Testis (tissue), 2 donors: ENCODE measurements at regions not wholly inside any gene's neighbourhood (a gene's known extent, or its start where the extent isn't known, plus 50 kb on each side); places are given as distances from the start of the nearest gene placed in this dataset.

Experiments used
- DNase-seq: peaks from one replicate; pipeline ENCODE4 v3.0.0-alpha.2; 2019
- H3K27ac ChIP-seq, 2 donors: fragments of 200-600 bp; sonication (generic); one replicate each; pipeline ENCODE4 v1.5.1; 2019
- H3K27me3 ChIP-seq: fragments of 200-600 bp; sonication (generic); one replicate; pipeline ENCODE4 v1.5.1; 2019
- H3K36me3 ChIP-seq: fragments of 200-600 bp; sonication (generic); one replicate; pipeline ENCODE4 v1.5.1; 2017; ENCODE audit warnings: low read depth; ENCODE audit errors: missing control alignments
- H3K4me1 ChIP-seq: fragments of 200-600 bp; sonication (generic); one replicate; pipeline ENCODE4 v1.5.1; 2019
- H3K4me3 ChIP-seq, 2 donors: fragments of 200-600 bp; sonication (generic); one replicate each; pipeline ENCODE4 v1.5.1; 2017 to 2019
- H3K9me3 ChIP-seq: fragments of 200-600 bp; sonication (generic); one replicate; pipeline ENCODE4 v1.5.1; 2017
- POLR2A ChIP-seq: fragments of 450-650 bp; IDR thresholded peaks from one replicate; pipeline ENCODE4 v1.6.1; 2017; ENCODE audit warnings: antibody characterized with exemption, mild to moderate bottlenecking, moderate library complexity
- WGBS, 2 donors: methylation state at CpG; one replicate each; pipeline ENCODE4 v1.1.5; 2018; 5-methylcytosine and 5-hydroxymethylcytosine counted together
- intact Hi-C: fragments of 100-400 bp; cut with DNase I; formaldehyde crosslinking; loops from one replicate; pipeline ENCODE4 v1.15.1; 2023; ENCODE audit warnings: low total_unique reads
- TF ChIP-seq, protein P1 (sequence below), 3 experiments: fragments of 450-650 bp in 2 of 3; fragments of 200-600 bp in 1 of 3; sonication (generic) in 1 of 3; IDR thresholded peaks; one replicate each; pipeline ENCODE4 v1.5.1; 2016 to 2019; ENCODE audit warnings: antibody characterized with exemption in 3 of 3, mild to moderate bottlenecking in 2 of 3, moderate library complexity in 1 of 3

DNA sequence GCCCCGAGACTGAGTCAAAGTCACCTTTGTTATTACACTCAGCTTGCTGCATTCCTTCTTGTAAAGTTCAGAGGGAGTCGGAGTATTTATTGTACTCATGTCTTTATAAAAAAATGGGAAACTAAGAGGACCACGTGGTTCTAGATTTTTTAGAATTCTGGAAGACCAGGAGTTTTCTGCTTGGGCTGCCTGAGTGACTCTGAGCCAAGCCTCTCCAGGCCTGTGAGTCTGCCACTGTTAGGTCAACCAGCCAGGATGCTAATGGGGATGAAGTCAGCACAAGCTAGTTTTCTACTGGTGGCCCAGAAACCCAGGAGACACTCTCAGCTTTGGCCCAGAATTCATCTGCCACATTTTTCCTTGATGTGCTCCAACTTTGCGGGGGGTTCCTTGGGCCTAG lies 453.5 kb upstream of the SULF2 start:
- 40 to 66% methylated on average over 4 of the region's 4 CpGs for WGBS, 2 donors

DNA sequence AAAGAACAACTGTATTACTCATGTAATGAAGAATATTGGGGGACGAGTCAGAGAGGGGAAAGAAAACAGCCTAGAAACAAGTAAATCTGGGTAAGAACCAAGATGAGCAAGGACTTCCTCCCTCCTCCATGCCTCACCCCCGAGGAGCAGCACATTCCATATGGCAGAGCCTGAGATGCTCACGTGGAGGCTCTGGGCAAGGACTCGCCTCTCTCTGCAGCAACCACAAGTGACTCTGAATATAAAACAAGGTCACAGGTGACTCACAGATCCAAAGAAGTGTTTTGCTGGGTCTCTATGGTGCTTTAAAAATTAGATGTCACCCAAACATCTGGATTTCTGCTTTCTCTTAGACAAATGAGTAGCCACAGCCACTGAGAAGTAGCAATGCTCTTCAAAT lies 453.0 kb upstream of the SULF2 start:
- no peak for DNase-seq
- no peaks in the 10 kb centered on the region for H3K4me1 ChIP-seq
- H3K27ac ChIP-seq = no peak overlapping the region
- no peak for TF ChIP-seq POLR2A
- no peak overlapping the region for H3K4me3 ChIP-seq
- intact Hi-C loops = no loop called here
- WGBS, 2 donors = 59 to 68% methylated on average over 4 of the region's 4 CpGs
- no peaks in the 10 kb centered on the region for H3K9me3 ChIP-seq
- no peaks in the 10 kb centered on the region for H3K27me3 ChIP-seq
- no peaks in the 10 kb centered on the region for H3K36me3 ChIP-seq

More for the DNA sequence above, 453.5 kb upstream of the SULF2 start:
- TF ChIP-seq POLR2A = no peak
- TF ChIP-seq, protein P1, sequence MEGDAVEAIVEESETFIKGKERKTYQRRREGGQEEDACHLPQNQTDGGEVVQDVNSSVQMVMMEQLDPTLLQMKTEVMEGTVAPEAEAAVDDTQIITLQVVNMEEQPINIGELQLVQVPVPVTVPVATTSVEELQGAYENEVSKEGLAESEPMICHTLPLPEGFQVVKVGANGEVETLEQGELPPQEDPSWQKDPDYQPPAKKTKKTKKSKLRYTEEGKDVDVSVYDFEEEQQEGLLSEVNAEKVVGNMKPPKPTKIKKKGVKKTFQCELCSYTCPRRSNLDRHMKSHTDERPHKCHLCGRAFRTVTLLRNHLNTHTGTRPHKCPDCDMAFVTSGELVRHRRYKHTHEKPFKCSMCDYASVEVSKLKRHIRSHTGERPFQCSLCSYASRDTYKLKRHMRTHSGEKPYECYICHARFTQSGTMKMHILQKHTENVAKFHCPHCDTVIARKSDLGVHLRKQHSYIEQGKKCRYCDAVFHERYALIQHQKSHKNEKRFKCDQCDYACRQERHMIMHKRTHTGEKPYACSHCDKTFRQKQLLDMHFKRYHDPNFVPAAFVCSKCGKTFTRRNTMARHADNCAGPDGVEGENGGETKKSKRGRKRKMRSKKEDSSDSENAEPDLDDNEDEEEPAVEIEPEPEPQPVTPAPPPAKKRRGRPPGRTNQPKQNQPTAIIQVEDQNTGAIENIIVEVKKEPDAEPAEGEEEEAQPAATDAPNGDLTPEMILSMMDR (IDR thresholded peaks at IDR 0.05) = no peak
- Histone ChIP-seq H3K27me3 (no peaks in the 10 kb centered on the region), H3K27ac (no peak overlapping the region), H3K36me3 (no peaks in the 10 kb centered on the region), H3K9me3 (no peaks in the 10 kb centered on the region), H3K4me1 (no peaks in the 10 kb centered on the region), H3K4me3 (no peak overlapping the region)
- intact Hi-C loops = no loop called here
- DNase-seq = peak; percentile 26

- no peak for TF ChIP-seq POLR2A
- TF ChIP-seq, protein P1 (IDR thresholded peaks at IDR 0.05) = no peak
- no peaks in the 10 kb centered on the region for H3K27me3 ChIP-seq
- no peaks in the 10 kb centered on the region for H3K9me3 ChIP-seq
- H3K4me3 ChIP-seq = no peak overlapping the region
- H3K27ac ChIP-seq = no peak overlapping the region
- DNase-seq = no peak
- WGBS, 2 donors = 59 to 69% methylated on average over 10 of the region's 10 CpGs
- no peaks in the 10 kb centered on the region for H3K4me1 ChIP-seq
- intact Hi-C loops = no loop called here
- H3K36me3 ChIP-seq = no peaks in the 10 kb centered on the region
Observed at GRCh38 chr20:48236000-48236970, 451.0 kb upstream of the SULF2 start.

- Histone ChIP-seq H3K36me3 (no peaks in the 10 kb centered on the region), H3K9me3 (no peaks in the 10 kb centered on the region), H3K27ac (no peak overlapping the region), H3K4me3 (no peak overlapping the region), H3K4me1 (no peaks in the 10 kb centered on the region), H3K27me3 (no peaks in the 10 kb centered on the region)
- intact Hi-C loops = no loop called here
- no peak for DNase-seq
- WGBS, 2 donors = 87 to 92% methylated on average over 6 of the region's 6 CpGs
- no peak for TF ChIP-seq POLR2A
- TF ChIP-seq, protein P1 (IDR thresholded peaks at IDR 0.05) = no peak
Observed at GRCh38 chr20:48234951-48235350, 449.7 kb upstream of the SULF2 start.

DNA sequence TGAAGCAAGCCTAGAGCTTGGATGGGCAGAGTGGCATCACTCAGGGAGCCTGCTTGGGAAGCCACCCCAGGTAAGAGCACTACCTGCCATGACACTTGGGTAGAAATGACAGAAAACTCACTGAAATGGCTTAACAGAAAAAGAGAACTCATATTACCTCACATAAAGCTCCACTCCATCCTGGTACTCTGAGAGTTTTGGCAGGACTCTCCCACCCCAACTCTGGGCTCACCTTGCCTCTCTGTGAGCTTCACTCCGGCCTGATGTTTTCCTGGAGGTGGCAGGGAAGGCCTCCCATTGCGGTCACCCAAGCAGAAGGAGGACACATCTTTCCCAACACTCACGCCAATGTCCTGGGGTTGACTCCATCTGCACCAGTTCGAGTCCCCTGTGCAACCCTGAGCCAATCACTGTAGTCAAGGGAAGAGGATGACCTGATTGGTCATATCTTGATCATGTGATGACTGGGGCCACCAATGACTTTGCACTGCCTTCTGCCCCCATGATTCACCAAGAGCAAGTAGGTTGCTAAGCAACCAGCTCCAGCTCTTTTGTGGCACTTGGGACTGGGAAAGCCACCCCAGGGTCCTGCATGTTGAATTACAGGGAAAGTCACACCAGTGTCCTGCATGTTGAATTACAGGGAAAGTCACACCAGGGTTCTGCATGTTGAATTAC lies 446.1 kb upstream of the SULF2 start:
- H3K4me3 ChIP-seq = no peak overlapping the region
- H3K27ac ChIP-seq = no peak overlapping the region
- no peaks in the 10 kb centered on the region for H3K4me1 ChIP-seq
- TF ChIP-seq, protein P1 (IDR thresholded peaks at IDR 0.05) = no peak
- no peak for TF ChIP-seq POLR2A
- no peak for DNase-seq
- 88 to 94% methylated on average over 4 of the region's 4 CpGs for WGBS, 2 donors
- no peaks in the 10 kb centered on the region for H3K36me3 ChIP-seq
- intact Hi-C loops = no loop called here
- H3K9me3 ChIP-seq = no peaks in the 10 kb centered on the region
- H3K27me3 ChIP-seq = no peaks in the 10 kb centered on the region
